HG02623 (cell line): ENCODE measurements at regions not wholly inside any gene's neighbourhood (a gene's known extent, or its start where the extent isn't known, plus 50 kb on each side); places are given as distances from the start of the nearest gene placed in this dataset.

Experiments used
- ATAC-seq: cut with Tn5 transposase; IDR thresholded peaks from one replicate; pipeline ENCODE4 v1.9.1; 2021; ENCODE audit warnings: moderate library complexity; ENCODE audit not compliant: unreplicated experiment

DNA sequence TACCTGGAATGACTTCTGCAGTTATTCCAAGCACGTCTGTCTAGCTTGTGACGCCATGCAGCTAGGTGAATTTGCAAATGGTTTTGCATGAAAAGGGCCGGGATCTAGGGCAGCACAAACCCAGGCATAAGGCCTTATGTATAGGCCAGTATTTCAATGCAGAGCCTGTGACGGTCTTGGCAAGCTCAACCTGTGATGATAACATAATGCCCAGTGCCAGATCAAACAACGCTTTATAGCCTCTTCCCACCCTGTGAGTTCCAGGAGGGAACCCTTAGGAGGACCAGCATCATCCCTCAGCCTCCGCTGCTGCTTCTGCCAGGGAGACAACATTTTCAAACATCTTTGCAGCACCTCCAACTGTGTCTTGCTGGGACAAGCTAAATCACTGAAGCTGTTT lies 390.7 kb downstream of the INHBA start:
- ATAC-seq, result no peak

DNA sequence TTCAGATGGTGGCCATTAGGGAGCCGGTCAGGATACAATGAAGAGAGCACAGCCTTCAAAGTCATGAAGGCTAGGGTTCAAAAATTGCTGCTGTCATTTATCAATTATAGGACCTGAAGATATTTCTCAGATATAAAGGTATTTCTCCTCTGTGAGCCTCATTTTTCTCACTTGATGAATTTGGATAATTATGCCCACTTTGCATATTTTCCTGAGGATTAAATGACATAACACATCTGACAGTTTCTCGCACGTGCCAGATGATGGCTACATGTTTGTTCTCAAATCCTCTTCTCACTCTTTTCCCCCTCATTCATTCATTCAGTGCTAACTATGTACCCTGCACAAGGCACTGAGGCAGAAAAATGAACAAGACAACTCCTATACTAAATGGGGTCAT lies 391.6 kb downstream of the INHBA start:
- ATAC-seq, result no peak

DNA sequence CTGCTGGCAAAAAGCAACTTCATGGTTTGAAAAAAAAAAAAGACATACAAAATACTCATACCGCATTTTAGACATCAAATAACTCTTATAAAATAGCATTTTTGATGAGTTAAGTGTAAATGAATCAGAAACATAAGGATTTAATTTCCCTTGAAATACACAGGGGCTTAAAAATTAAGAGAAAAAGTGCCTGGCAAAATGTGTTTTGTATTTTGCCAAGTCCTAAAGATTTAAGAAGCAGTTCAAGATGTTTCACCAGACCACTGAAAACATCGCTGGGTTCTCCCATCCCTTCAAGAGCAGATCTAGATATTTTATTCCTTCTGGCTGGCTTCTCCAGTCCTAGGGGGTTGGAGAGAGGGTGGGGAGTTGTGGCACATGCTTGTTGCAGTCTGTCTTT lies 396.4 kb downstream of the INHBA start:
- no peak for ATAC-seq

GRCh38 chr7:41305001-41305400 lies 397.9 kb downstream of the INHBA start:
- no peak for ATAC-seq

DNA sequence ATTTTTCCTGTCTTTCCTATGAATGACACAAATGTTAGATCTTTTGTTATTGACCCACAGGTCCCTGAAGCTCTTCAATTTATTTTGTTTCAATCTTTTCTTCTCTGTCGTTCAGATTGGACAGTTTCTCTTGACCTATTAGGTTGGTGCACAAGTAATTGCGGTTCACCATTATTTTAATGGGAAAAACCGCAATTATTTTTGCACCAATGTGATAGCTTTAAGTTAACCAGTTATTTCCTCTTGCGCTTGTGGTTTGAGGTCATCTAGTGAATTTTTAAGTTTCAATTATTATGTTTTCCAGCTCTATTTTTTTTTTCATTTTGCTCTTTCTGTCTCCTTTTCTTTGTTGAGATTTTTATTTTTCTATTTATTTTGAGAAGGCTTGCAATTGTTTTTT lies 399.2 kb downstream of the INHBA start:
- no peak for ATAC-seq

DNA sequence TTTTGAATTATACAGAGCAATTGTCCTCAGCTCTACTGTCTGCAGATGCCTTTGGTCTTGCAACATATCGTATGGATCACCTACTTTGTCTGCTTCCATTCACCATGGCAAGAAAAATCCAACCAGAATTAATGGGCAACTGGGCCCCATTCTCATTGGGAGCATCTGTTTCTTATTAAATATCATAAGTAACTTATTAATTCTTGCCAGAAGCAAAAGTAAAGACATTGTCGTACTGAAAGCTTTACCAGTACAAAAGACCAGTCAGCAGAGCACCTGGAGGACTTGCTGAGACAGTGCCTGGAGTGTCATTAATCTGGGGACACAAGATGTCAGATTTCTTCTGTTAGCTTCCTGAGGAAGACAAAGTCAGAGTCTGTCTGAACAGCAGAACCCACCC lies 404.5 kb downstream of the INHBA start:
- no peak for ATAC-seq

GRCh38 chr7:41297166-41297565 lies 405.7 kb downstream of the INHBA start:
- ATAC-seq, result no peak

DNA sequence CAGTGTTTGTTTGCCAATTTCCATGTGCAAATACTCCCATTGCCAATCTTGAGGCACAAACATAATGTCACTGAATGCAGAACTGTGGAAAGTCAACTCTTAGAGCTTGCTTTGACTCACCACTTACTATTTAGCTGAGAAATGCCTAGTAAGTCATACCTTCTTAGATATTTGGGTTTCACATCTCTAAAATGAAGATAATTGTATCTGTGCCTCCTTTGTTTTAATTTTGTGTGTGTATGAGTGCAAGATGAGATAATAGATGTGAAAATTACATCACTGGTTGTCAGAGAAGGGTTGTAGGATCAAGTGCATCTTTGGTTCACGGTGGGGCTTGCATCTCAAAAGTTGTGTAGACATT lies 407.5 kb downstream of the INHBA start:
- ATAC-seq, result no peak

DNA sequence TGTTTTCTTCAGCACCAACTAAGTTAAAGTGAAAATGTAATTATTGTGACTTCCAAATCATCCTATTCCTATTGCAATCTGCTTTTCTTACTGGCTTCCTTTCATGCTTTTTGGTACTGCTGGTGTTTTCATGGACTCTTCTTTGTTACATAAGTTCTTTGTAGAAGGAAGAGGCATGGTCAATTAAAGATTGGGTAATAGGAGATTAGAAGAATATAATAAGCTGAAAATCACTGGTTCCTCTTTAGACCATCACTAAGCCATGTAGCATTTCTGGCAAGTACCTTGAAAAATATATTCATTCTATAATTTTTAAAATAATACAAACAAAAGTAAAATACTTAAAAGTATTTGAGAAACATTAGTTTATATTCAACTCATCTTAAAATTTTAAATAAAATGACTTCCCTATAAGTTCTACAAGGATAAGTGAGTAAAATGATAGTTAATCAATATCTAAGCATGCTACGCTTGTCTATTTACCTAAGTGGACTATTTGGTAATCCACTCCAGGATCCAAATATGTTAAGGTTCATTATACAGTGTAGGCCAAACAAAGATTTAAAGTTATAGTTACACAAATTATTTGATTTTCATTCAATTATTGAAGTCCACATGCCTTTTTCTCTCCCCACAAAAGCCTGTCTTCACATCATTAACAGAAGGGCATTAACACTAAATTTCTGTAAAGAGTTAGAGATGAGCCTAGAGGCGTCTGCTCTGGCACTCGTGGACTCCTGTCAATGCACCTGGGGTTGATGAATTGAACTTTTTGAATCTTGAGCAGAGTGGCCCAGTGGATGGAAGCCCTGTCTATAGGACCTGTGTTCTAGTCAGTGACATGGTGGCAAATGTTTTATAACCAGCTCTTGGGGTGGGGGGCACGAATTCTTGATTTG lies 408.1 kb downstream of the INHBA start:
- ATAC-seq, result no peak

- no peak for ATAC-seq
Measured at GRCh38 chr7:41292487-41292886, 410.4 kb downstream of the INHBA start.

DNA sequence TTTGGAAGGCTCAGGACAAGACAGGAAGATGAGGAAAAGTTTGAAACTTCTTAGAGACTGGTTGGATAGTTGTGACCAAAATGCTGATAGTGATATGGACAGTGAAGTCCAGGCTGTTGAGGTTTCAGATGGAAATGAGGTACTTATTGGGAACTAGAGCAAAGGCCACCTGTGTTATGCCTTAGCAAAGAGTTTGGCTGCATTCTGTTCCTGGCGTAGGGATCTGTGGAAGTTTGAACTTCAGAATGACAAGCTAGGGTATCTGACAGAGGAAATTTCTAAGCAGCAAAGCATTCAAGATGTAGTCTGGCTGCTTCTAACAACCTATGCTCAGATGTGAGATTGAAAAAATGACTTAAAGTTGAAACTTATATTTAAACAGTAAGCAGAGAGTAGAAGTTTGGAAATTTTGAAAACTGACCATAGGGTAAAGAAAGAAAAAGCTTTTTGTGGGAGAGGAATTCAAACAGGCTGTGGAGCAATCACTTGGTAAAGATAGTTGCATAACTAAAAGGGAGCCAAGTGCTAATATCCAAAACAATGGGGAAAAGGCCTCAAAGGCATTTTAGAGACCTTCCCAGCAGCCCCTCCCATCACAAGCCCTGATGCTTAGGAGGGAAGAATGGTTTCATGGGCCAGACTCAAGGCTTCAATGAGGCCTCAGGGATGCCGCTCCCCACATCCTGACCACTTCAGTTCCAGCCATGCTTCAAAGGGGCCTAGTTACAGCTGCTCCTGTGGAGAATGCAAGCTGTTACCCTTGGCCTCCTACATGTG lies 415.1 kb downstream of the INHBA start:
- ATAC-seq, result no peak

DNA sequence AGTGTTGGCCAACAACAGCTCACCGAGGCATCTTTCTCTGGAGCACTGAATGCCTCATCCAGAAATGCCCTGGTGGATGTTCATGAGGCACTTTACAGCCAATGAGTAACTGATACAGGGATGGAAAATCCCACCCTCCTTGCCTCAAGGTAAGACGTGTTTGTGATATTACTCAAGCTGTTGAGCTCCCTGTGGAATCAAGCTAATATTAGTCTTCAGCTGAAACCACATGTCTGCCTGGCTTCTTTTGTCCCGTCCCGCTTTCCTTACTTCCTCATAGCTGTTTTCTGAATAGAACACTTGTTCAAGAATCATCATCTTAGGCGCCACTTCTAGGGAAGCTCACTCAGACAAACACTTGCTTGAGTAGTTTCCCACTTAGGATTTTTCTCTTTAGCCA lies 422.4 kb downstream of the INHBA start:
- ATAC-seq, result no peak

- no peak for ATAC-seq
Measured at GRCh38 chr7:41277561-41277960, 425.3 kb downstream of the INHBA start.

GRCh38 chr7:41275255-41275654 lies 427.6 kb downstream of the INHBA start:
- no peak for ATAC-seq

- no peak for ATAC-seq
Measured at GRCh38 chr7:41274179-41274578, 428.7 kb downstream of the INHBA start.

DNA sequence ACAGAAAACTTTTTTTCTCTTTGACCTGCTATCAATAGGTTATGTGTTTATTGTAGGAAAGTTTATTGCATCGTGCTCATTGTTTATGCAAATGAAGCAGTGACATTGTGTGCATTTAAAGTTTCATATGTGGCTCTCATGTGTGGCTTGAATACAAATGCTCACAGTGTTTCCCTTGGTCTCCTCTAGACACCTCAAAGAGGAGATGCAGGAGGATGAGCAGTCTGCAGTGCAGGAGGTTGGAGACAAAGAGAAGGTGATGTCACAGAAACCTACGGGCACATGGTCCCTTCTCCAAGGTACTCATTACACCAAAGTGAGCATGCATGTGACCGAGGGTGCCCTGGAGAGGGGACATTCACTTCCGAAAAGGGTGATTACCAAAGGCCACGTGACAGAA lies 430.2 kb downstream of the INHBA start:
- ATAC-seq, result no peak

- no peak for ATAC-seq
Measured at GRCh38 chr7:41268878-41269277, 434.0 kb downstream of the INHBA start.

- no peak for ATAC-seq
Measured at GRCh38 chr7:41261080-41261479, 441.8 kb downstream of the INHBA start.

- no peak for ATAC-seq
Measured at GRCh38 chr7:41257660-41258059, 445.2 kb downstream of the INHBA start.

- ATAC-seq, result no peak
Measured at GRCh38 chr7:41256186-41256945, 446.5 kb downstream of the INHBA start.

- no peak for ATAC-seq
Measured at GRCh38 chr7:41255716-41256115, 447.2 kb downstream of the INHBA start.

GRCh38 chr7:41255113-41255512 lies 447.8 kb downstream of the INHBA start:
- ATAC-seq, result no peak
